ENCODE measurements at regions not wholly inside any gene's neighbourhood (a gene's known extent, or its start where the extent isn't known, plus 50 kb on each side); places are given as distances from the start of the nearest gene placed in this dataset.
"Not testable (repeated sequence)": the region's sequence is repeated elsewhere in the genome, so short reads cannot be mapped to it uniquely, and the experiment has no call there.

DNA sequence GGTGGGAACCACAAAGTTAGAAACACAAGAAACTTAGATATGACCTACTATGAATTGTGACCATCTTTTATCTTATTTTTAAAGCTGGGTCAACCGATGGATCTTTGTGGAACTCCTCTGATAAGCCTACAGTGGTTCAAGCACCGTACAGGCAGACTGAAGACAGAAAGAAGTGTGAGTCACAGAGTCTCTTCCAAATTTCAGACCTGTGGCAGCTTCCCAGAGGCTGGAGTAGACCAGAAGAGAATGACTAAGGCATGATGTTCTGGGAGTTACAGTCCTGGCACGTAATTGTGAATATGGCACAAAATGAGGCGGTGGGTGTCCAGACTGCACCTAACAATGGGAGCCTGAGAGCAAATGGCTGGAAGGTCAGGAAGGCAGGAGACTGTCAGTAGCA, 70.0 kb downstream of the LMO4 start:
- DNase-seq, result no peak

DNA sequence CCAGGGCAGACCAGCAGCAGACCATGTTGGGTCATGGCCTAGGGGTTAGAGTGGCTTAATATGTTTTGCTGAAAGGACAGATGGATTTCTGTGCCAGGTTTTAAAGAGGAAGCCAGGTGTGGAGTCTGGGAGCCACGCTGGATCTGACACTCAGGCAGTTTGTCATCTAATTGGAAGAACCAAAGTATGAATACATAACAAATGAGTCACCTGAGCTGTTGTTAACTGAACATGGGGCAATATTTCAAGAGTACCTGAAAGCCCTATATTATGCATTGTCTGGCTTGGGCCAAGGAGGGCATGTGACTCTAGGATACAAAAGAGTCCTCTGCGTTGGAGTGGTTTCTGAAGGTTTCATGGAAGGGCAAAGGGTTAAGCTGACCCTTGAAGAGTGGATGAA, 70.6 kb downstream of the LMO4 start:
- no peak for DNase-seq

- DNase-seq, result no peak
Measured at GRCh38 chr1:87399701-87400100, 71.0 kb downstream of the LMO4 start.

GRCh38 chr1:87400813-87401212, 72.1 kb downstream of the LMO4 start:
- no peak for DNase-seq

- no peak for DNase-seq
Measured at GRCh38 chr1:87402241-87403002, 73.7 kb downstream of the LMO4 start.

- no peak for DNase-seq
Measured at GRCh38 chr1:87403061-87403820, 74.6 kb downstream of the LMO4 start.

DNA sequence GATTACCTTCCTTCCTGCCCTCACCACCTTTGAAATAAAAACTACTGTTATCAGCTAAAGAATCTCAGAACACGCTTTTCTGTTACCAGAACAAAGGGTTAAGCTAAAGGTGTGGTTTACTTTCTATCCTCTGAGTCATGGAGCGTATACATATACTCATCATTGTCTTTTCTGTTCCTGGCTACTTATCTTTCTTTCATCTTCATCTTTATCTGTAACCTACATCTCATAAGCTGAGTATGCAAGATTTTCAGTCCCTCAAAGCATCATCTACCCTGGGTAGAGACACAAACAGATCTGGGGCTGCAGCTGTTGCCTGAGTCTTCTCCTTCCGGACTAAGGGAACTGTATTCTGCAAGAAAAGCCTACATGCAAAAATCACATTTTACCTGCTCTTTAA, 75.6 kb downstream of the LMO4 start:
- no peak for DNase-seq

GRCh38 chr1:87408665-87409248, 80.1 kb downstream of the LMO4 start:
- no peak for DNase-seq

GRCh38 chr1:87410776-87411480, 82.2 kb downstream of the LMO4 start:
- no peak for DNase-seq

DNA sequence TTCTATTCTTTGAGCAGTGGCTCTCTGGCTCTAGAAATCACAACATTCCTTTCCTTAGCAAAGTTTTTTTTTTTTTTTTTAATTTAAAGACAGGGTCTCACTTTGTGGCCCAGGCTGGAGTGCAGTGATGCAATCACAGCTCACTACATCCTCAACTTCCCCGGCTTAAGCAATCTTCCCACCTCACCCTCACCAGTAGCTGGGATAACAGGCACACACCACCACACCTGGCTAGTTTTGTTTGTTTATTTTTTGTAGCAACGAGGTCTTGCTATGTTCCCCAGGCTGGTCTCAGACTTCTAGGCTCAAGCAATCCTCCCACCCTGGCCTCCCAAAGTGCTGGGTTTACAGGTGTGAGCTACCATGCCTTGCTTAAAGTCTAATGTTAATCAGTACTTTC, 85.2 kb downstream of the LMO4 start:
- DNase-seq, result not testable (repeated sequence)

DNA sequence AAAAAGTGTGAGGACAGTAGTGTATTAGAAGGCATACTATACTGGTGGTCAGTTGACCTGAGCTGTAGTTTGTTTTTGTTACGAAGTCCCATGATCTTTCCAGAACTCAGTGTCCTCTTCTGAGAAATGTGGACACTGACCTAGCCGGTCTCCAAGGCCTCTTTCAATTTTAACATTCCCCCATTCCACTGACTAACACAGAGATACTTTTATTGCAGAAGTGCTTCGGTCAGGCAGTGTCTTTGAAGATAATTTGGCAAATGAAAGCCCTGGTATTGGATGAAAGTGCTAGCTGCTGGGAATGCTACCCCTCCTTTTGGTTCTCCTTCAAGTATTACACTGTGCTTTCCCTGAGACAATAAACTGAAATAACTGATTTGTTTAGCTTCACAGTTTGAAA, 89.4 kb downstream of the LMO4 start:
- DNase-seq, result no peak

GRCh38 chr1:87421809-87422208, 93.1 kb downstream of the LMO4 start:
- no peak for DNase-seq

- DNase-seq, result no peak
Measured at GRCh38 chr1:87424541-87424940, 95.9 kb downstream of the LMO4 start.

GRCh38 chr1:87426463-87427249, 98.0 kb downstream of the LMO4 start:
- no peak for DNase-seq

DNA sequence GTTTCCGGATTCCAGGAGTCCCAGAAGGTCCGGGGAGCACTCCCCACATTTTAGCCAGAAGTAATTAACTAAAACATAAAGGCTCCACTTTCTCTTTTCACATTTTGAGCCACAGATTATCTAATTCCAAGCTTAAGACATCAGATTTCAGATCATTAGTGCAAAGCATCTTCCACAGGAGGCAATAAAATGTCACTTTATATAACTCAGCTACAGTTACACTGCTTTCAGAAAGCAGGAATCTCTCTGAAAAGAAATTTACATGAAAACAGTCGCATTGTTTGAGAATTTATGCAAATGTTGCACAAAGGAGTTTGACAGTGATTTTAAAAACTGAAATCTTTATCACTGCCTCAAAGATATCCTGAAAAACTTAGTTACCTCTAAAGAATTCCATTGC, 99.7 kb downstream of the LMO4 start:
- DNase-seq, result no peak

DNA sequence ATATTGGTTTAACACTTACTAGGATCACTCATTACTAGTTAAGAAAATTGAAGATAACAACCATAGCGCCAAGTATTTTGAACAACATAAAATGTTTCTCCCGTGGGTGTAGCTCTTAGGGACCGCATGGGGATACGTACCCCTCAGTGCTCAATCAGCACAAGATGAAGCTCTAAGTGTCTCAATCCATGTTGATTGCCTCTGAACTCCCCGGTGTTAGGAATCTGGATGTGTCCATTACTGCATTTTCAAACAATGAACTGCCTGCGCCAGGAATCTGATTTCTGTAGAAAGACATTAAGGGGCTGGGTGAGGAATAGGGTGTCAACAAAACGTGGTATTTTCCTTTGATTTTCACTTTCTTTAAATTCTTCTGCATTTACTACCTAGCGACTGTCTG, 100.2 kb downstream of the LMO4 start:
- no peak for DNase-seq

- DNase-seq, result no peak
Measured at GRCh38 chr1:87432685-87433084, 104.0 kb downstream of the LMO4 start.

DNA sequence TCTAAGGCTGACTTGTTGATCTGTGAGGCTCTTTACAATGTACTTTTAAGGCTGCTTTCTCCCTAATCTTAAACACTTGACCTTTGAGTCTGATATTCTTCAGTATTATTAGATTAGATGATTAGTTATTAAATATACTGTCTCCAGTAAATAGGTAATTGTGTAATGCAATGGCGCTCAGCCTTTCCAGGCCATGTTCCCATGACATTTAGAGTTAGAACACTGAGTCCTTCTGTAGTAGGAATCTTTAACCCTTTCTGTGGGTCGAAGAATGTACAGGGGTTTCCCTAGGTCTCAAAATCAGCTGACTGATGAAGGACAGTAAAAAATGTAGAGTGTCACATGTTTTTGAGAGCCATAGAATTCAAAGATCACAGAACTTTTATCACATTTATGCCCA, 104.4 kb downstream of the LMO4 start:
- not testable (repeated sequence) for DNase-seq

- no peak for DNase-seq
Measured at GRCh38 chr1:87435484-87435883, 106.8 kb downstream of the LMO4 start.

- DNase-seq, result not testable (repeated sequence)
Measured at GRCh38 chr1:87436115-87436514, 107.4 kb downstream of the LMO4 start.

DNA sequence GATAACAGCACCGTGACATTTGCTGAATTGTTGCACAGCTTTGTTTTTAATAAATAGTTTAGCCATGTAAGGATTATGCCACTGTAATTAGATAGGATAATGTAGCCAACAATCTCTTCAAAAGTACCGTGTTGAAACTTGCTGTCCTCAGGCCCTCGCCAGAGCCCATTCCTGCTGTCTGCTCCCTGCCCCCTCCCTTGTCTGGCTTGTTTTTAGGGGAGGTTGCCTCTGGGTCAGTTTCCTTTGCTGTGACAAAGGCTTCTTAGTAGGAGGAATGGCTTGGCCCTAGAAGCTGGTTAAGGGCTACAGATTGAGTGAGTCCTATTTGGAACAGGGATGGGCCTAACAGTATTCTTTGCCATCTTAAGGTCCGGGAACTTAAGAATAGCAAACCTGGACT, 107.9 kb downstream of the LMO4 start:
- DNase-seq, result no peak

GRCh38 chr1:87437663-87438295, 109.1 kb downstream of the LMO4 start:
- DNase-seq, result no peak
